Hepatocyte (in vitro differentiated cells): ENCODE measurements at regions not wholly inside any gene's neighbourhood (a gene's known extent, or its start where the extent isn't known, plus 50 kb on each side); places are given as distances from the start of the nearest gene placed in this dataset.
"Not testable (repeated sequence)": the region's sequence is repeated elsewhere in the genome, so short reads cannot be mapped to it uniquely, and the experiment has no call there.

Experiments used
- DNase-seq: peaks from one replicate; pipeline ENCODE4 v3.0.0-alpha.2; 2016; ENCODE audit warnings: low spot score
- H2AFZ ChIP-seq: fragments of 200-600 bp; sonication (generic); 2 replicates; pipeline ENCODE4 v1.6.0; 2016; ENCODE audit warnings: antibody characterized with exemption, mild to moderate bottlenecking
- H3K27ac ChIP-seq: fragments of 200-600 bp; sonication (generic); 2 replicates; pipeline ENCODE4 v1.5.1; 2016; ENCODE audit warnings: mild to moderate bottlenecking
- H3K27me3 ChIP-seq: fragments of 200-600 bp; sonication (generic); 2 replicates; pipeline ENCODE4 v1.6.1; 2016
- H3K36me3 ChIP-seq: fragments of 200-600 bp; sonication (generic); replicated peaks from 2 replicates; pipeline ENCODE4 v1.5.1; 2016; ENCODE audit warnings: low read depth; ENCODE audit not compliant: insufficient read depth
- H3K4me1 ChIP-seq: fragments of 200-600 bp; sonication (generic); 2 replicates; pipeline ENCODE4 v1.5.1; 2016; ENCODE audit warnings: mild to moderate bottlenecking, moderate library complexity; ENCODE audit not compliant: insufficient read depth
- H3K4me2 ChIP-seq: fragments of 200-600 bp; sonication (generic); 2 replicates; pipeline ENCODE4 v1.6.0; 2016
- H3K4me3 ChIP-seq: fragments of 200-600 bp; sonication (generic); 2 replicates; pipeline ENCODE4 v1.5.1; 2016; ENCODE audit warnings: mild to moderate bottlenecking
- H3K79me2 ChIP-seq: fragments of 200-600 bp; sonication (generic); 2 replicates; pipeline ENCODE4 v1.6.0; 2017; ENCODE audit warnings: mild to moderate bottlenecking
- H3K9me2 ChIP-seq: fragments of 200-600 bp; sonication (generic); replicated peaks from 2 replicates; pipeline ENCODE4 v1.6.0; 2017; ENCODE audit warnings: mild to moderate bottlenecking; ENCODE audit not compliant: insufficient read depth
- H3K9me3 ChIP-seq: fragments of 200-600 bp; sonication (generic); 2 replicates; pipeline ENCODE4 v1.5.1; 2016; ENCODE audit warnings: low read depth, mild to moderate bottlenecking
- H4K20me1 ChIP-seq: fragments of 200-600 bp; sonication (generic); 2 replicates; pipeline ENCODE4 v1.6.0; 2016; ENCODE audit warnings: mild to moderate bottlenecking; ENCODE audit not compliant: insufficient read depth, poor library complexity, severe bottlenecking
- CTCF ChIP-seq: fragments of 200-600 bp; sonication (generic); IDR thresholded peaks from 2 replicates; pipeline ENCODE4 v1.5.1; 2016; ENCODE audit warnings: antibody characterized with exemption, mild to moderate bottlenecking; ENCODE audit not compliant: poor library complexity
- EZH2 ChIP-seq: fragments of 200-600 bp; sonication (generic); IDR thresholded peaks from 2 replicates; pipeline ENCODE4 v1.6.1; 2016; ENCODE audit warnings: antibody characterized with exemption, mild to moderate bottlenecking, borderline replicate concordance
- EZH2phosphoT487 ChIP-seq: fragments of 200-600 bp; sonication (generic); IDR thresholded peaks from one replicate; pipeline ENCODE4 v1.6.1; 2018; ENCODE audit warnings: antibody characterized with exemption, mild to moderate bottlenecking, low read depth, moderate library complexity; ENCODE audit not compliant: unreplicated experiment, severe bottlenecking
- WGBS: methylation state at CpG from one replicate; pipeline ENCODE4 v1.1.6; 2016; ENCODE audit warnings: low lambda C conversion rate; ENCODE audit errors: missing lambda C conversion rate; 5-methylcytosine and 5-hydroxymethylcytosine counted together

- no peak overlapping the region for H3K27ac ChIP-seq
- no peaks in the 10 kb centered on the region for H3K27me3 ChIP-seq
- DNase-seq, result no peak
- H2AFZ ChIP-seq, result no peak overlapping the region
- no peaks in the 10 kb centered on the region for H3K36me3 ChIP-seq
- 83% methylated on average over 2 of the region's 2 CpGs for WGBS
- H3K4me1 ChIP-seq, result no peaks in the 10 kb centered on the region
- TF ChIP-seq EZH2 (no peak), EZH2phosphoT487 (no peak)
- no peak overlapping the region for H3K4me2 ChIP-seq
- no peak overlapping the region for H3K4me3 ChIP-seq
- no peaks in the 10 kb centered on the region for H3K9me2 ChIP-seq
- no peaks in the 10 kb centered on the region for H3K79me2 ChIP-seq
- no peaks in the 10 kb centered on the region for H4K20me1 ChIP-seq
- no peaks in the 10 kb centered on the region for H3K9me3 ChIP-seq
These were observed 402.5 kb downstream of the NFIB start for GRCh38 chr9:13911473-13911872.

GRCh38 chr9:13907842-13908241, 406.1 kb downstream of the NFIB start:
- H3K36me3 ChIP-seq, DNase-seq, H3K9me3 ChIP-seq, H3K4me1 ChIP-seq, H3K4me3 ChIP-seq, H3K27me3 ChIP-seq, H3K27ac ChIP-seq, H4K20me1 ChIP-seq, H3K9me2 ChIP-seq, H3K79me2 ChIP-seq, H2AFZ ChIP-seq, H3K4me2 ChIP-seq: not testable (repeated sequence)
- 96% methylated on average over 3 of the region's 3 CpGs for WGBS

- no peaks in the 10 kb centered on the region for H3K9me2 ChIP-seq
- H3K27ac ChIP-seq, result no peak overlapping the region
- H3K4me3 ChIP-seq, result no peak overlapping the region
- no peaks in the 10 kb centered on the region for H3K27me3 ChIP-seq
- TF ChIP-seq EZH2phosphoT487 (no peak), EZH2 (no peak)
- no peak overlapping the region for H2AFZ ChIP-seq
- no peak for DNase-seq
- no peaks in the 10 kb centered on the region for H4K20me1 ChIP-seq
- H3K4me2 ChIP-seq, result no peak overlapping the region
- H3K79me2 ChIP-seq, result no peaks in the 10 kb centered on the region
- no peaks in the 10 kb centered on the region for H3K4me1 ChIP-seq
- H3K9me3 ChIP-seq, result peaks cover 4% of the 10 kb centered on the region
- no peaks in the 10 kb centered on the region for H3K36me3 ChIP-seq
These were observed 409.2 kb downstream of the NFIB start for GRCh38 chr9:13904746-13905145.

GRCh38 chr9:13904311-13904710, 409.6 kb downstream of the NFIB start:
- Histone ChIP-seq H3K4me1 (no peaks in the 10 kb centered on the region), H3K9me2 (no peaks in the 10 kb centered on the region), H3K79me2 (no peaks in the 10 kb centered on the region), H2AFZ (no peak overlapping the region), H3K27me3 (no peaks in the 10 kb centered on the region), H3K4me2 (no peak overlapping the region), H3K36me3 (no peaks in the 10 kb centered on the region), H3K4me3 (no peak overlapping the region), H3K9me3 (peaks cover 4% of the 10 kb centered on the region), H3K27ac (no peak overlapping the region), H4K20me1 (no peaks in the 10 kb centered on the region)
- WGBS, result 86% methylated on average over 4 of the region's 4 CpGs
- no peak for DNase-seq
- no peak for TF ChIP-seq EZH2
- TF ChIP-seq CTCF, result no peak
- TF ChIP-seq EZH2phosphoT487, result no peak

- TF ChIP-seq EZH2phosphoT487, result no peak
- no peak for TF ChIP-seq EZH2
- no peak for TF ChIP-seq CTCF
- Histone ChIP-seq H3K27ac (no peak overlapping the region), H2AFZ (no peak overlapping the region), H3K27me3 (no peaks in the 10 kb centered on the region), H3K4me1 (no peaks in the 10 kb centered on the region), H3K9me3 (peaks cover 4% of the 10 kb centered on the region), H3K4me3 (no peak overlapping the region), H3K36me3 (no peaks in the 10 kb centered on the region), H4K20me1 (no peaks in the 10 kb centered on the region), H3K9me2 (no peaks in the 10 kb centered on the region), H3K79me2 (no peaks in the 10 kb centered on the region), H3K4me2 (no peak overlapping the region)
- no peak for DNase-seq
These were observed 411.5 kb downstream of the NFIB start for GRCh38 chr9:13902286-13903066.
